Lower lobe of right lung (tissue), 2 donors: ENCODE measurements at regions not wholly inside any gene's neighbourhood (a gene's known extent, or its start where the extent isn't known, plus 50 kb on each side); places are given as distances from the start of the nearest gene placed in this dataset.

ENCODE experiments used
- ATAC-seq, 2 donors: fragments of 200-7000 bp; cut with Tn5 transposase; one replicate each; pipeline ENCODE4 v1.9.1; 2020 to 2022; ENCODE audit warnings: mild to moderate bottlenecking in 2 of 2, moderate library complexity in 2 of 2
- DNase-seq: peaks from one replicate; pipeline ENCODE4 v3.0.0-alpha.2; 2020
- H3K27ac ChIP-seq: fragments of 200-600 bp; one replicate; pipeline ENCODE4 v1.8.0; 2022
- H3K27me3 ChIP-seq: fragments of 200-600 bp; one replicate; pipeline ENCODE4 v1.8.0; 2022; ENCODE audit warnings: low read depth
- H3K36me3 ChIP-seq: fragments of 200-600 bp; one replicate; pipeline ENCODE4 v1.8.0; 2022; ENCODE audit warnings: mild to moderate bottlenecking
- H3K4me1 ChIP-seq: fragments of 200-600 bp; one replicate; pipeline ENCODE4 v1.8.0; 2022
- H3K4me3 ChIP-seq: fragments of 200-600 bp; one replicate; pipeline ENCODE4 v1.8.0; 2022; ENCODE audit warnings: mild to moderate bottlenecking
- H3K9me3 ChIP-seq: fragments of 200-600 bp; one replicate; pipeline ENCODE4 v1.8.0; 2022
- CTCF ChIP-seq: fragments of 200-600 bp; IDR thresholded peaks from one replicate; pipeline ENCODE4 v1.8.0; 2022; ENCODE audit warnings: antibody characterized with exemption, mild to moderate bottlenecking
- intact Hi-C: fragments of 100-400 bp; cut with DNase I; formaldehyde crosslinking; loops from one replicate; pipeline ENCODE4 v1.11.0; 2022
- donor health status: DM: no; HTN: yes; CAD: no; lungs with severe emphysema.

- no peak overlapping the region for H3K4me3 ChIP-seq
- H3K27ac ChIP-seq: no peak overlapping the region
- no peaks in the 10 kb centered on the region for H3K4me1 ChIP-seq
- H3K27me3 ChIP-seq: no peaks in the 10 kb centered on the region
- H3K9me3 ChIP-seq: no peaks in the 10 kb centered on the region
- no peak for TF ChIP-seq CTCF
- no peaks in the 10 kb centered on the region for H3K36me3 ChIP-seq
- intact Hi-C loops: no loop called here
- no peak for DNase-seq
- ATAC-seq: no peak
Measured at GRCh38 chr3:165390166-165390565, 194.0 kb upstream of the SLITRK3 start.

GRCh38 chr3:165389653-165390052 is 193.5 kb upstream of the SLITRK3 start:
- intact Hi-C loops: no loop called here
- no peak overlapping the region for H3K27ac ChIP-seq
- no peaks in the 10 kb centered on the region for H3K4me1 ChIP-seq
- no peak for ATAC-seq
- no peaks in the 10 kb centered on the region for H3K36me3 ChIP-seq
- TF ChIP-seq CTCF: no peak
- H3K9me3 ChIP-seq: no peaks in the 10 kb centered on the region
- no peak for DNase-seq
- no peaks in the 10 kb centered on the region for H3K27me3 ChIP-seq
- no peak overlapping the region for H3K4me3 ChIP-seq

- ATAC-seq (no peak), DNase-seq (no peak)
- Histone ChIP-seq H3K4me1 (no peaks in the 10 kb centered on the region), H3K4me3 (no peak overlapping the region), H3K27me3 (no peaks in the 10 kb centered on the region), H3K9me3 (no peaks in the 10 kb centered on the region), H3K27ac (no peak overlapping the region), H3K36me3 (no peaks in the 10 kb centered on the region)
- no peak for TF ChIP-seq CTCF
- intact Hi-C loops: no loop called here
Measured at GRCh38 chr3:165389064-165389463, 192.9 kb upstream of the SLITRK3 start.

GRCh38 chr3:165383381-165383780 is 187.2 kb upstream of the SLITRK3 start:
- Histone ChIP-seq H3K4me1 (no peaks in the 10 kb centered on the region), H3K27ac (no peak overlapping the region), H3K9me3 (no peaks in the 10 kb centered on the region), H3K36me3 (no peaks in the 10 kb centered on the region), H3K27me3 (no peaks in the 10 kb centered on the region), H3K4me3 (no peak overlapping the region)
- ATAC-seq (no peak), DNase-seq (no peak)
- no peak for TF ChIP-seq CTCF
- intact Hi-C loops: no loop called here

- intact Hi-C loops: no loop called here
Measured at GRCh38 chr3:165382672-165383071, 186.5 kb upstream of the SLITRK3 start.

More at GRCh38 chr3:165382672-165383071, 186.5 kb upstream of the SLITRK3 start:
- DNase-seq (no peak), ATAC-seq (no peak)
- H3K27me3 ChIP-seq: no peaks in the 10 kb centered on the region
- H3K9me3 ChIP-seq: no peaks in the 10 kb centered on the region
- no peaks in the 10 kb centered on the region for H3K4me1 ChIP-seq
- no peak for TF ChIP-seq CTCF
- no peak overlapping the region for H3K27ac ChIP-seq
- H3K4me3 ChIP-seq: no peak overlapping the region
- no peaks in the 10 kb centered on the region for H3K36me3 ChIP-seq
